SK-N-SH treated with all-trans-retinoic acid at 6 μM for 48 hours (cell line): ENCODE measurements at regions not wholly inside any gene's neighbourhood (a gene's known extent, or its start where the extent isn't known, plus 50 kb on each side); places are given as distances from the start of the nearest gene placed in this dataset.

Source experiments
- ATAC-seq: fragments of 200-7000 bp; cut with Tn5 transposase; 3 replicates; pipeline ENCODE4 v1.9.1; 2020; ENCODE audit warnings: mild to moderate bottlenecking, moderate library complexity
- ARNTL ChIP-seq: fragments of 450-650 bp; formaldehyde crosslinking; IDR thresholded peaks from 2 replicates; pipeline ENCODE4 v1.5.0; 2020; ENCODE audit warnings: low read depth, mild to moderate bottlenecking, moderate library complexity, borderline replicate concordance
- BACH2 ChIP-seq: fragments of 250-450 bp; sonication (Bioruptor Pico); IDR thresholded peaks from 2 replicates; pipeline ENCODE4 v1.9.0; 2021; ENCODE audit warnings: mild to moderate bottlenecking, borderline replicate concordance
- GLIS3 ChIP-seq: fragments of 250-450 bp; sonication (Bioruptor Pico); IDR thresholded peaks from 2 replicates; pipeline ENCODE4 v1.5.0; 2020; ENCODE audit warnings: mild to moderate bottlenecking, moderate library complexity
- ISL1 ChIP-seq: fragments of 250-450 bp; sonication (Bioruptor Pico); IDR thresholded peaks from 2 replicates; pipeline ENCODE4 v2.1.2; 2022; ENCODE audit warnings: mild to moderate bottlenecking, moderate library complexity
- OSR1 ChIP-seq: fragments of 250-450 bp; sonication (Bioruptor Pico); IDR thresholded peaks from 2 replicates; pipeline ENCODE4 v1.8.0; 2022; ENCODE audit warnings: moderate library complexity, mild to moderate bottlenecking, inconsistent platforms
- PPARA ChIP-seq: fragments of 250-450 bp; sonication (Bioruptor Pico); IDR thresholded peaks from 2 replicates; pipeline ENCODE4 v1.5.0; 2020; ENCODE audit warnings: mild to moderate bottlenecking, borderline replicate concordance
- SNAI2 ChIP-seq: fragments of 250-450 bp; sonication (Bioruptor Pico); IDR thresholded peaks from 2 replicates; pipeline ENCODE4 v1.5.0; 2020; ENCODE audit warnings: mild to moderate bottlenecking, moderate library complexity
- TCF4 ChIP-seq: fragments of 250-450 bp; sonication (Bioruptor Pico); IDR thresholded peaks from 2 replicates; pipeline ENCODE4 v1.8.0; 2021; ENCODE audit warnings: mild to moderate bottlenecking, moderate library complexity, borderline replicate concordance
- TOX ChIP-seq: fragments of 250-450 bp; sonication (Bioruptor Pico); IDR thresholded peaks from 2 replicates; pipeline ENCODE4 v1.8.0; 2021; ENCODE audit warnings: mild to moderate bottlenecking, moderate library complexity, borderline replicate concordance
- ZFP30 ChIP-seq: fragments of 450-650 bp; formaldehyde crosslinking; IDR thresholded peaks from 2 replicates; pipeline ENCODE4 v1.5.0; 2022; ENCODE audit warnings: mild to moderate bottlenecking, moderate library complexity
- ZNF565 ChIP-seq: fragments of 450-650 bp; formaldehyde crosslinking; conservative IDR thresholded peaks from 2 replicates; pipeline ENCODE4 v1.5.0; 2020; ENCODE audit warnings: low read depth, mild to moderate bottlenecking, moderate library complexity
- ZNF8 ChIP-seq: fragments of 450-650 bp; formaldehyde crosslinking; IDR thresholded peaks from 2 replicates; pipeline ENCODE4 v1.5.0; 2020; ENCODE audit warnings: mild to moderate bottlenecking, moderate library complexity
- TF ChIP-seq, protein P1 (sequence below): fragments of 250-450 bp; sonication (Bioruptor Pico); IDR thresholded peaks from 2 replicates; pipeline ENCODE4 v1.8.0; 2021; ENCODE audit warnings: low read depth, mild to moderate bottlenecking, moderate library complexity, borderline replicate concordance
- TF ChIP-seq, protein P2 (sequence below): fragments of 250-450 bp; sonication (Bioruptor Pico); IDR thresholded peaks from 2 replicates; pipeline ENCODE4 v1.5.0; 2020; ENCODE audit warnings: mild to moderate bottlenecking, moderate library complexity
- TF ChIP-seq, protein P3 (sequence below): fragments of 250-450 bp; sonication (Bioruptor Pico); IDR thresholded peaks from 2 replicates; pipeline ENCODE4 v1.5.1; 2021; ENCODE audit warnings: mild to moderate bottlenecking, moderate library complexity
- TF ChIP-seq, protein P4 (sequence below): fragments of 250-450 bp; sonication (Bioruptor Pico); IDR thresholded peaks from 2 replicates; pipeline ENCODE4 v1.8.0; 2020; ENCODE audit warnings: mild to moderate bottlenecking, moderate library complexity, borderline replicate concordance

DNA sequence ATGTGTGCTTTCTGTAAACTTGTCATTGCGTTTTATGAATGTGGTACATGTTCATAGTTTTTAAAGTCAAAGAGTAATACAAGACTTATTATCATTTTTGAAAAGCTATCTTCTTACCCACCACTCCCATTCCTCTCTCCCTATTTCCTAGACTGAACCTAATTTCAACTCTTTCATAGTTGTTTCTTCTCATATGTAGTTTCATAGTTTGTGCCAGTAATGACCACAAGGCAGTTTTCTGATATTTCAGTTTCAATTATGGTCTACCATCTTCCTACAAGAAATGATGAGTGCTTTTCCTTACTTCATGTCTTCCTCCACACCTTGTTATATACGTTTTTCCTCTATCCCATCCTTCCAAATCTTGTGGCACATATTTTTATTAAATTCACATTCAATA is 445.0 kb upstream of the GOLIM4 start:
- no peak for ATAC-seq
- TF ChIP-seq, protein P1, sequence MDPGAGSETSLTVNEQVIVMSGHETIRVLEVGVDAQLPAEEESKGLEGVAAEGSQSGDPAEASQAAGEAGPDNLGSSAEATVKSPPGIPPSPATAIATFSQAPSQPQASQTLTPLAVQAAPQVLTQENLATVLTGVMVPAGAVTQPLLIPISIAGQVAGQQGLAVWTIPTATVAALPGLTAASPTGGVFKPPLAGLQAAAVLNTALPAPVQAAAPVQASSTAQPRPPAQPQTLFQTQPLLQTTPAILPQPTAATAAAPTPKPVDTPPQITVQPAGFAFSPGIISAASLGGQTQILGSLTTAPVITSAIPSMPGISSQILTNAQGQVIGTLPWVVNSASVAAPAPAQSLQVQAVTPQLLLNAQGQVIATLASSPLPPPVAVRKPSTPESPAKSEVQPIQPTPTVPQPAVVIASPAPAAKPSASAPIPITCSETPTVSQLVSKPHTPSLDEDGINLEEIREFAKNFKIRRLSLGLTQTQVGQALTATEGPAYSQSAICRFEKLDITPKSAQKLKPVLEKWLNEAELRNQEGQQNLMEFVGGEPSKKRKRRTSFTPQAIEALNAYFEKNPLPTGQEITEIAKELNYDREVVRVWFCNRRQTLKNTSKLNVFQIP (CRISPR knock-in tag) = no peak
- no peak for TF ChIP-seq SNAI2 (CRISPR knock-in tag)

DNA sequence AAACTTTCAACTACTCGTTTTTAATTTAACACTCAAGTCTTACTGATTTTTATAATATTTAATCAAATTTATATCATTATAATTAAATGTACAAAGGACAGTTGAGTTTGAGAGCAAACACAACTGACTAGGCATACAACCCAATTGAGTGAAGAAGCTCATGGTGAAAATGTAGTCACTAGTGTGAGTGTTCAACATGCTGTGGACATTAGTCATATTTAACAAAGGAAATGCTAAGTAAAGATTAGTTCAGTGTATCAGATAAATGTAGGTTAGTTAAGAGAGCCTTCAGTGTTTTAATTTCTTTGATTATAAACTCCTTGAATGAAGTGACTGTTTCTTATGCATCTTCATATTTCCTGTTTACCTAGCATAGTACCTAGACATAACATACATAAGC is 444.2 kb upstream of the GOLIM4 start:
- TF ChIP-seq GLIS3 = no peak
- TF ChIP-seq, protein P1 (CRISPR knock-in tag) = no peak
- TF ChIP-seq, all 23 proteins: peak for 0
- ATAC-seq = no peak

DNA sequence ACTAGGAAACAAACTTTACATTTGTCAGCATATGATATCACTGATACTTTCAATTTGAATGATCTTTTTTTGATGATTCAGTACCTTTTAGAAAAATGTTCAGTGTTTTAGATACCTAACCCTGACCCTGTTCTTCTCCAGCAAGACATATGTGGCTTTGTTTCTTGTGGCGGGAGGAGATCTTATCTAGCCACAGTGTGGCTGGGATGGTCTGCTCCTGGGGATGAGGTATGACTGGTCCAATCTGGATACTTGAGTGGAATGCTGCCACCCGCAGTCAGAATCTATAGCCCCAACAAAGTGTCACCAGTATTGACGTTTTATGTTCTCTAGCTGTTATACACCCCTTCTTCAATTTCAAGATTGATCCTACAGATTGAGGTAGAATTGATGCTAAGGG is 439.0 kb upstream of the GOLIM4 start:
- ATAC-seq = no peak
- TF ChIP-seq BACH2 (CRISPR knock-in tag) (no peak), OSR1 (CRISPR knock-in tag) (no peak), ZNF565 (CRISPR knock-in tag) (no peak), TOX (no peak)
- TF ChIP-seq, protein P2, sequence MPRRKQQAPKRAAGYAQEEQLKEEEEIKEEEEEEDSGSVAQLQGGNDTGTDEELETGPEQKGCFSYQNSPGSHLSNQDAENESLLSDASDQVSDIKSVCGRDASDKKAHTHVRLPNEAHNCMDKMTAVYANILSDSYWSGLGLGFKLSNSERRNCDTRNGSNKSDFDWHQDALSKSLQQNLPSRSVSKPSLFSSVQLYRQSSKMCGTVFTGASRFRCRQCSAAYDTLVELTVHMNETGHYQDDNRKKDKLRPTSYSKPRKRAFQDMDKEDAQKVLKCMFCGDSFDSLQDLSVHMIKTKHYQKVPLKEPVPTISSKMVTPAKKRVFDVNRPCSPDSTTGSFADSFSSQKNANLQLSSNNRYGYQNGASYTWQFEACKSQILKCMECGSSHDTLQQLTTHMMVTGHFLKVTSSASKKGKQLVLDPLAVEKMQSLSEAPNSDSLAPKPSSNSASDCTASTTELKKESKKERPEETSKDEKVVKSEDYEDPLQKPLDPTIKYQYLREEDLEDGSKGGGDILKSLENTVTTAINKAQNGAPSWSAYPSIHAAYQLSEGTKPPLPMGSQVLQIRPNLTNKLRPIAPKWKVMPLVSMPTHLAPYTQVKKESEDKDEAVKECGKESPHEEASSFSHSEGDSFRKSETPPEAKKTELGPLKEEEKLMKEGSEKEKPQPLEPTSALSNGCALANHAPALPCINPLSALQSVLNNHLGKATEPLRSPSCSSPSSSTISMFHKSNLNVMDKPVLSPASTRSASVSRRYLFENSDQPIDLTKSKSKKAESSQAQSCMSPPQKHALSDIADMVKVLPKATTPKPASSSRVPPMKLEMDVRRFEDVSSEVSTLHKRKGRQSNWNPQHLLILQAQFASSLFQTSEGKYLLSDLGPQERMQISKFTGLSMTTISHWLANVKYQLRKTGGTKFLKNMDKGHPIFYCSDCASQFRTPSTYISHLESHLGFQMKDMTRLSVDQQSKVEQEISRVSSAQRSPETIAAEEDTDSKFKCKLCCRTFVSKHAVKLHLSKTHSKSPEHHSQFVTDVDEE (CRISPR knock-in tag) = no peak
- TF ChIP-seq, protein P3, sequence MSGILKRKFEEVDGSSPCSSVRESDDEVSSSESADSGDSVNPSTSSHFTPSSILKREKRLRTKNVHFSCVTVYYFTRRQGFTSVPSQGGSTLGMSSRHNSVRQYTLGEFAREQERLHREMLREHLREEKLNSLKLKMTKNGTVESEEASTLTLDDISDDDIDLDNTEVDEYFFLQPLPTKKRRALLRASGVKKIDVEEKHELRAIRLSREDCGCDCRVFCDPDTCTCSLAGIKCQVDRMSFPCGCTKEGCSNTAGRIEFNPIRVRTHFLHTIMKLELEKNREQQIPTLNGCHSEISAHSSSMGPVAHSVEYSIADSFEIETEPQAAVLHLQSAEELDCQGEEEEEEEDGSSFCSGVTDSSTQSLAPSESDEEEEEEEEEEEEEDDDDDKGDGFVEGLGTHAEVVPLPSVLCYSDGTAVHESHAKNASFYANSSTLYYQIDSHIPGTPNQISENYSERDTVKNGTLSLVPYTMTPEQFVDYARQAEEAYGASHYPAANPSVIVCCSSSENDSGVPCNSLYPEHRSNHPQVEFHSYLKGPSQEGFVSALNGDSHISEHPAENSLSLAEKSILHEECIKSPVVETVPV (CRISPR knock-in tag) = no peak

DNA sequence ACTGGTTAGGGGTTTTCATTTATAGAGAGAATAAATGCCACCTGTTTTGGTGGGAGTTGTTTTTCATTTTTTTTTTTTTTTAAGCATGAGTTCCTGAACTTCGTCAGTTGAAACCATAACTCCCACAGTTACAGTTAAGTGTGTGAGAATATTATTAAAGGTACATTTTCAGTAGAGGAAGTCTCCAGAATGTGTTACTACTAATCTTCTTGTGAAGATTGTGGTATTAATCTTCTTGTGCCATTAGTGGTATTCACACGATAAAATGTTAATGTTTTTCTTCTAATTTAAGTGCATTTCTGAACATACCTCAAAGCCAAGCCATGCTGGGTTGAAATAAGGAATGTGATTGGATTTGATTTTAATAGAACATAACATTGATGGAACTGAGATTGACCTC is 437.9 kb upstream of the GOLIM4 start:
- TF ChIP-seq, protein P4, sequence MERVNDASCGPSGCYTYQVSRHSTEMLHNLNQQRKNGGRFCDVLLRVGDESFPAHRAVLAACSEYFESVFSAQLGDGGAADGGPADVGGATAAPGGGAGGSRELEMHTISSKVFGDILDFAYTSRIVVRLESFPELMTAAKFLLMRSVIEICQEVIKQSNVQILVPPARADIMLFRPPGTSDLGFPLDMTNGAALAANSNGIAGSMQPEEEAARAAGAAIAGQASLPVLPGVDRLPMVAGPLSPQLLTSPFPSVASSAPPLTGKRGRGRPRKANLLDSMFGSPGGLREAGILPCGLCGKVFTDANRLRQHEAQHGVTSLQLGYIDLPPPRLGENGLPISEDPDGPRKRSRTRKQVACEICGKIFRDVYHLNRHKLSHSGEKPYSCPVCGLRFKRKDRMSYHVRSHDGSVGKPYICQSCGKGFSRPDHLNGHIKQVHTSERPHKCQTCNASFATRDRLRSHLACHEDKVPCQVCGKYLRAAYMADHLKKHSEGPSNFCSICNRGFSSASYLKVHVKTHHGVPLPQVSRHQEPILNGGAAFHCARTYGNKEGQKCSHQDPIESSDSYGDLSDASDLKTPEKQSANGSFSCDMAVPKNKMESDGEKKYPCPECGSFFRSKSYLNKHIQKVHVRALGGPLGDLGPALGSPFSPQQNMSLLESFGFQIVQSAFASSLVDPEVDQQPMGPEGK (CRISPR knock-in tag) = no peak
- no peak for ATAC-seq

DNA sequence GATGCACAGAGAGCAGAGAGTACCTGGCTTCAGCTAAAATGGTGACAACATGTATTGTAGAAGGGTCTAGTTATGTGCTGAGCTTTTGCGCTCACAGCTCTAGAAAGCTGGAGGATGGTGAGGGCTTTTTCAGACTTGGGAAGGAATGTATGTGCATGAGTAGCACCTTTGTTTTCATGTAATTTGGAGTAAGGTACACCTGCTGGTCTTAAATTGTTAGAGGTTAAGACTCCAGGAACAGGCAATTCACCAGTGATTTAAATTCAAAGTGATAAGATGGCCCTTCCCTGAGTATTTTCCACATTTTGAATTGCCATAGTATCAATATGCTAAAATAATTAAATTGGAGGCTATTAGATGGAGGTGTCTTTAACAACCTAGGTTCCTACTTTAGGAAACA is 436.4 kb upstream of the GOLIM4 start:
- no peak for ATAC-seq
- TF ChIP-seq, protein P2 (CRISPR knock-in tag) = no peak
- TF ChIP-seq ARNTL (CRISPR knock-in tag) (no peak), ZFP30 (no peak), SNAI2 (CRISPR knock-in tag) (no peak), GLIS3 (no peak), ISL1 (no peak), ZNF8 (CRISPR knock-in tag) (no peak), TCF4 (CRISPR knock-in tag) (no peak), PPARA (CRISPR knock-in tag) (no peak)
- TF ChIP-seq, protein P1 (CRISPR knock-in tag) = no peak
- TF ChIP-seq, protein P3 (CRISPR knock-in tag) = no peak
